Cerebellar cortex (tissue), 1 donor: ENCODE measurements at regions not wholly inside any gene's neighbourhood (a gene's known extent, or its start where the extent isn't known, plus 50 kb on each side); places are given as distances from the start of the nearest gene placed in this dataset.
"Not testable (repeated sequence)": the region's sequence is repeated elsewhere in the genome, so short reads cannot be mapped to it uniquely, and the experiment has no call there.

Source experiments
- DNase-seq: peaks from one replicate; pipeline ENCODE4 v3.0.0-alpha.2; 2015; ENCODE audit warnings: low spot score

GRCh38 chr1:83086986-83087512 lies 911.9 kb downstream of the TTLL7 start:
- DNase-seq, result no peak

- no peak for DNase-seq
Measured at GRCh38 chr1:83086346-83086745, 912.6 kb downstream of the TTLL7 start.

- DNase-seq, result no peak
Measured at GRCh38 chr1:83083589-83084224, 915.2 kb downstream of the TTLL7 start.

DNA sequence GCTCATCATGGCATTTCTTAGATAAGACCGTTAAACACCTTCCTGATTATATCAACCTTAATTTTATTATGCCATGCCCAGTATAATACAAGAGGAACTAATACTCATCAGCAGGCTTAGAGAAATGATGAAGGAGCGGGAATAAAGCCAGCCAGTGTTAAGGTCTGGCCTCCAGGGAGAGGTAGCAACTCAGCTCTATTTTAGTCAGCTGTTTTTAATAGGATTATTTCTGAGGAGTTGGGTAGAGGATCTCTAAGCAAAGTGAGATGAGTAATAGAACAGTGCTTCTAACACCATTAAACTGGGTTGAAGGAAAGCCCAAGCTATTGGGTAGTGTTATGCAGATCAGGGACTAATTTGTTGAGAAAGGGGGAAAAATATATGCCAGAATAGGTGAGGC lies 921.5 kb downstream of the TTLL7 start:
- no peak for DNase-seq

DNA sequence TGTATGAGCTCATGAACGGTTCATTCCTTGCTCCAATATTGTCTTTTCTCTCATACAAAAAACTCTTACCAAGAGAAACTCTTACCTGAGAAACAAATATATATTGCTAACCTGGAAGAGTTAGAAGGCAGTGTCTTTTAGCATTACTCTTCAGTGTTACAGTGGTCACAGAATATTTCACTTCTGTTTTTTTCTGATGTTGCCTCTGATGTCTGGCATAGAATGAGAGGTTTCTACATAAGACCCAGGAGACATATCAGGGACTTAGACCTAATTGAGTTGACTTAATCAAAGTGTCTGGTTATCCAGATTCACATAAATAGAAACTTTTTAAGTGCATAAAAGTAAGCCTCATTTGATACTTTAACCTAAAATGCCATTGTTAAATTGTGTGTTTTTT lies 923.8 kb downstream of the TTLL7 start:
- no peak for DNase-seq

- DNase-seq, result no peak
Measured at GRCh38 chr1:83067954-83068353, 931.0 kb downstream of the TTLL7 start.

DNA sequence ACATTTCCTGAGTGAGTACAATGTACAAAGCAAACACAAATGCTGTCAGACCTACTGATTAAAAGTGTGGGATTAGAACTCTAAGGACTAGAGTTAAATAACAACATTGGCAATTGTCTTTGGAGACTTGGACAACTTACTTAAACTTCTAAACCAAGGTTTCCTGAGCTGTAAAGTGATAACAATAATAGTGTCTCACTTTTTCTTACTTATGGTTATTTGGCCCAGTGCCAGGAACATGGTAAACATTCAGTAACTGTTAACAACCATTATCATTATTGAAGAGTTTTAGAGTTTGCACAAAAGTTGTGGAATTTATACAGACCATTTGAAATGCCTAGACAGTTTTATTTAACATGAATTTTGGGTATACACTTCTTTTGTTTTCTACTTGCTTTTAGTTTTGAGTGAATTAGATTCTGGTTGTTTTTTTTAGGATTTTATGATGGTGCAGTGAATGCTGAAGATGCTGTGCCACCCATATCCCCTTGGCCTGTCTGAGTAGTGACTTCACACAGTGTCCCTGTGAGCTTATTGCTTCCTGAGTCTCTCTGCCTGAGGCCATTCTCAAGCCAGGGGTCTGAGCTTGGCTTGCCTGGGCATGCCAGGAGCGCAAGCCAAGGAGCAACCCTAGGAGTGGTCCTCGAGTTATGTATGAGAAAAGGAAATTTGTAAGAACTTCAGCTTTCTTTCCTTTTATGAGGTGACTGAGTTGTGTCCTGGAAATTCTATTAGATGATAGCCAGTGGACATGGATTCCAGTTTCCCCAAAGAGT lies 932.8 kb downstream of the TTLL7 start:
- no peak for DNase-seq

DNA sequence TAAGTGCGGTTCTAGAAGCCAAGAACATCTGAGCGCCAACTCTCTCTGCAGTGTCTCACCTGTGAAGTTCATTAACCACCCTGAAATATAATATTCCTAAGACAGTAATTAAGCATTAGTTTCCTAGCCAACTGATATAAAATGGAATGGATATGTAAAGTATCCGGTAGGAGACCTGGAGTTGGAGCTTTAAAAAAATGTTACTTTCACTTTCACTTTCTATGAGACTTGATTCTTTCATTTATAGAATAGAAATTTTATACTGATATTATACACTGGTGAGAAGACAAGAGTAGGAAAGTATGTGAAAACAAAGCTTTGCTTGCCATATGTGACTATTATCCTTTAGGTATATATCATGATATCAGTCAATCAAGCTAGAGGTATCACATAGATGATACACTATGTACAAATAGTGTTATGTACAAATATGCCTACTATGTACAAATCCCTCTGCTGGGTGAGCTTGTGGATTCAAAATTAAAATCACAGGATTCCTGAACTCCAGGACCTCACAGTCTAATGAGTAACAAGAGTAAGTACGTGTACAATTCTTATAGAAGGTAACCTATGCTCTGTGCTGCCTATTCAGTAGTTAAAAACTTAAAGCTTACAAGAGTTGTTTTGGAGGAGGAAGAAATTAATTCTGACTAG lies 934.2 kb downstream of the TTLL7 start:
- DNase-seq, result no peak

- DNase-seq, result no peak
Measured at GRCh38 chr1:83060651-83061390, 938.1 kb downstream of the TTLL7 start.

DNA sequence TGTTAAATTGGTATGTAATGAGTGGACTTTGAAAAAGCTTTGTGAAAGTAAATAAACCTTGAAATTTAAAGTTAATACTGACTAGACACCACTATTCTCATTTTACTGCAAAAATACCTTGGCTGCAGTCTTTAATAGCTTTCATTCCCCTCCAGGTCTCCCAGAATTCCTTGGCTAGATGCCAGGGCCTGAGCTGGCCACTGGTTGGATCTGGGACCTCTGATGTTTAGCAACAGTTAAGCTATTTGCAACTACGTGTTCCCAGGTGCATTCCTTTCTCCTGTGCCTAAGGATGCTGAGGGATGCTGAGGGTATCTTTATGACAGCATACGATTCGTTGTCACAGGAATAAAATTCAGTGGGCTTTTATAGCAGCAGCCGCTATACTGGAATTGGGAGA lies 938.7 kb downstream of the TTLL7 start:
- DNase-seq, result no peak

DNA sequence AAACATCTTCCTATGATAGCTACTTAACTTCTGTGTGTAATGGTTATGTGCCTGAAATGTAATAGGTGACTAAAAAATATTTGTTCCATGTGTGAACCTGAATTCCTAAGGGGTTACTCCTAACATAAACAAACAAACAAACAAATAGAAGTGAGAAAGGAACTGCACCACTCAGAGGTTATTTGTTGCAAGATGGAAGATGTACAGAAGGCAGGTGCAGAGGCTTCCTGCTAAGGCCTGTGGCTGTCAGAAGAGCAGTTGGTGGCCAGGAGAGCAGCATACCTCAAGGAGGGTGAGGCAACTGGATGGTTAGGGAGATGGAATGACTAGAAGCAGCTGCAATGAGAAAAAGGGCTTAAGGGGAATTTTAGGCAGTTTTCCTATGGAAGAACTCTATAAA lies 940.6 kb downstream of the TTLL7 start:
- DNase-seq, result no peak

DNA sequence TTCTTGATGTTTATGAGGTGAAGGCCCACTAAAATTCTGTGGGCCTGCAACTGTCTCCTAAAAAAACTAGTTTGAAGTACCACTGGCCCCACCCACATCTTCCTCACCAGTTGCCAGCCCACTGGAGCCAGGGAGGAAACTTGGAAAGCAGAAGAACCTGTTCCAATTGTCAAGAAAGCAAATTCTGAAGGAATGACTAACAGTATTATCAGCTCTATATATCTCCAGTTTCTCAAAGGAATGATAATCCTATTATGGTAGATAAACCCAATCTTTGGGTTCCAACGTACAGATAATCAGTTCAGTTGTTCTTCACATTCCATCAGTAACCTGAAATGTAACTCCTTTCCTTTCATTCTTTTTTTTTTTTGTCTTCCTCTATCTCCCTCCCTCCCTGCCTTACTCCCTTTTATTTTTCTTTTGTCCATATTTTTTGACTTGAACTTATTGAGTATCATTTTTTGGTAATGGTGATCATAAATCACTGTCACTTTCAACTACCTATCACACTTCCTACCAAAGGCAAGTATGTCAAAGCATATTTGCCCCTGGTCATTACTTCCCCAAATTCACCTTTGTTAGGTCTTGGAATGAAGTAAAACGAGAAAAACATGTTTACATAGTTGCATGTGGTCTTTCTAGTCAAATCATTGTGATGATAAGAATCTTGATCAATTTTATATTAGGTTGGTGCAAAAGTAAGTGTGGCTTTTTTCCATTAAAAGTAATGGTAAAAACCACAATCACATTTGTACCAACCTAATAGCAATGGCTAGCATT lies 943.4 kb downstream of the TTLL7 start:
- no peak for DNase-seq

DNA sequence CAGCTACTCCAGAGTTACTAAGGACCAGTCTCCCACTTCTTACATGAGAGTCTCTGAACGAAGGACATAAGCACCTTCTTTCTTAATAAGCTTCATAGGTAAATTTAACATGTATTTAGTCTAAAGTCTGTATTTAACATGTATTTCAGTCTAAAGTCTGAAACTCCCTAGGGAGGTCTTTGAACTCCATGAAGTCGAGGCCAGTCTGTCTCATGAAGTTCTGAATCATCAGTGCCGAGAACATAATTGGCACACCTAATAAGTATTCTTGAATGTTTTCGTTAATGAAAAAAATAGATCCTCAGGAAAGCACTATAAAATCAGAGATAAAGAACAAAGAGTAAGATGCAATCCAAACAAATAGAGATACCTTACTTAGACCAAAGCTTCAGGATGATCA lies 945.5 kb downstream of the TTLL7 start:
- no peak for DNase-seq

DNA sequence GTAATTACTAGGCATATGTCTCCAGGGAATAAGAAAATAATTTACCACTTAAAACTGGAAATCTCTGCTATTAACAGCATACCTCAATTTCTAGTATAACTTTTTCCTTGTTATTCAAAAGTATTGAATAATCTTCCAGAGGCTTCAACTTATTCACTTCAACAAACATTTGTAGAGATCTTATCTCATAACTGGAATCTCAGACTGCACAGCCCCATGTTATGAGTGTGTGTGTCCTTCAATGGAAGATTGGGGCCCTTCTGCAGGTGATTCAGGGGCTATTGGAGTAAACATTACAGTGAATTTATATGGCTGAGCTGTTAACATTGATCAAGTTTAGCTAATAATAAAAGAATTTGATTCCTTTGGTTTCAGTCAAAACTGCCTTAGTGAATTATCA lies 946.1 kb downstream of the TTLL7 start:
- no peak for DNase-seq

- DNase-seq, result not testable (repeated sequence)
Measured at GRCh38 chr1:83051053-83051452, 947.9 kb downstream of the TTLL7 start.

DNA sequence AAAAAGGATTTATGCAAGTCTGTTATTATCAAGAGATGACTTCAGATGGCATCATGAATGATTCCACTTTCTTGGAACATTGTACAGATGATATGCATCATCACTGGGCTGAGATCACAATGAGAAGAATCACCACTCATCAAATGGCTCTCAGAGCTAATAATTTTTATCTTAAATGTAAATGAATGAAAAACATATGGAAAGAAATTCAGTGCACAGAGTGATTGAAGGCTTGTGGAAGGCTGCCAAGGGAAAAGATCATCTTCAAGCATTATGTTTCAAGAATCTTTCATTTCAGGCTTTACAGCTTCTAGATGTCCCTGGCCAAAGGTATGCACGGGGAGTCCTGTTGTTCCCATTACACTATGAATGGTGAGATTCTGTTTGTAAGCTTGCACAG lies 955.7 kb downstream of the TTLL7 start:
- DNase-seq, result no peak

GRCh38 chr1:83039091-83039490 lies 959.8 kb downstream of the TTLL7 start:
- DNase-seq, result not testable (repeated sequence)

DNA sequence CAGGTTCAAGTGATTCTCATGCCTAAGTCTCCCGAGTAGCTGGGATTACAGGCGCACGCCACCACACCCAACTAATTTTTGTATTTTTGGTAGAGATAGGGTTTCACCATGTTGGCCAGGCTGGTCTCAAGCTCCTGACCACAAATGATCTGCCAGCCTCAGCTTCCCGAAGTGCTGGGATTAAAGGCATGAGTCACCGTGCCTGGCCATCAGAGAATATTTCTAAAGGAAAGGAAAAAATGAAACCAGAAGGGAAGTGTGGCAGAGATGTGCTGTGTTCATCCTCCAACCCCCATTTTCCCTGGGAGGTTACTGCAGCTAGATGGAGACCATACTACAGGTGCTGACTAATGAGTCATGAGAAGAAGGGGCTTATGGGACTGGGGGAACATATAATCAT lies 964.1 kb downstream of the TTLL7 start:
- no peak for DNase-seq

GRCh38 chr1:83033682-83034081 lies 965.2 kb downstream of the TTLL7 start:
- DNase-seq, result no peak

GRCh38 chr1:83029916-83030315 lies 969.0 kb downstream of the TTLL7 start:
- no peak for DNase-seq

- DNase-seq, result no peak
Measured at GRCh38 chr1:83029050-83029449, 969.9 kb downstream of the TTLL7 start.

DNA sequence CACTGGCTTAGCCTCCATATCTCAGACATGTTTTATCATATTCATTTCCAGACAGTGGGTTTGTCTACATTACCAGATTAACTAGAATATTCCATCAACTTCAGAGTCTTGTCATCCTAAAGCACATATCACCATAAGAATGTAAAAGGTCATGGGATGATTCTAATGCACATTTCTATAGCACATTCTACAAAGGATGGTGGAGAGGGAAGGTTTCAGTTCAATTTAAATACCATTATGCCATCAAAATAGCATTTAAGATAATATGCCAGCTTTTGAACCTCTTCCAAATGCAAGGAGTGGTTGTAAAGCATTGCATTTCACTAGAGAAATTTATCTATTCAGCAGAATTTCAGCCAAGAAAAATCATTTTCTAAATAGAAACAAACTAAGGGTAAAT lies 970.5 kb downstream of the TTLL7 start:
- DNase-seq, result no peak
